Left lung (tissue), 4 donors: ENCODE measurements at regions not wholly inside any gene's neighbourhood (a gene's known extent, or its start where the extent isn't known, plus 50 kb on each side); places are given as distances from the start of the nearest gene placed in this dataset.

Source experiments
- ATAC-seq: fragments of 200-7000 bp; cut with Tn5 transposase; one replicate; pipeline ENCODE4 v1.9.1; 2020; ENCODE audit warnings: moderate library complexity
- DNase-seq, 4 donors: peaks; one replicate each; pipeline ENCODE4 v3.0.0-alpha.2; 2013 to 2020
- H3K27ac ChIP-seq, 2 donors: fragments of 200-600 bp; sonication (generic) in 1 of 2; one replicate each; pipeline versions ENCODE4 v1.5.0 to v1.8.0; 2020 to 2021
- H3K27me3 ChIP-seq, 2 donors: fragments of 200-600 bp; sonication (generic) in 1 of 2; one replicate each; pipeline versions ENCODE4 v1.5.0 to v1.8.0; 2020 to 2021
- H3K36me3 ChIP-seq, 2 donors: fragments of 200-600 bp; sonication (generic) in 1 of 2; one replicate each; pipeline versions ENCODE4 v1.5.0 to v1.8.0; 2020 to 2021
- H3K4me1 ChIP-seq, 2 donors: fragments of 200-600 bp; one replicate each; pipeline ENCODE4 v1.8.0; 2021
- H3K4me3 ChIP-seq, 2 donors: fragments of 200-600 bp; sonication (generic) in 1 of 2; one replicate each; pipeline versions ENCODE4 v1.5.0 to v1.8.0; 2020 to 2021; ENCODE audit warnings: mild to moderate bottlenecking in 1 of 2
- H3K9me3 ChIP-seq, 2 donors: fragments of 200-600 bp; sonication (generic) in 1 of 2; one replicate each; pipeline versions ENCODE4 v1.5.0 to v1.8.0; 2020 to 2021
- CTCF ChIP-seq, 2 donors: fragments of 200-600 bp; sonication (generic) in 1 of 2; IDR thresholded peaks; one replicate each; pipeline versions ENCODE4 v1.5.0 to v1.8.0; 2021; ENCODE audit warnings: antibody characterized with exemption in 2 of 2
- intact Hi-C, 2 donors: fragments of 100-400 bp; cut with DNase I; formaldehyde crosslinking; loops; one replicate each; pipeline versions ENCODE4 v1.11.2 to v1.14.2; 2022
- donor health status: DM: no; HTN: yes; CAD: no.
- donor health status: DM: no; HTN: no; CAD: no.

DNA sequence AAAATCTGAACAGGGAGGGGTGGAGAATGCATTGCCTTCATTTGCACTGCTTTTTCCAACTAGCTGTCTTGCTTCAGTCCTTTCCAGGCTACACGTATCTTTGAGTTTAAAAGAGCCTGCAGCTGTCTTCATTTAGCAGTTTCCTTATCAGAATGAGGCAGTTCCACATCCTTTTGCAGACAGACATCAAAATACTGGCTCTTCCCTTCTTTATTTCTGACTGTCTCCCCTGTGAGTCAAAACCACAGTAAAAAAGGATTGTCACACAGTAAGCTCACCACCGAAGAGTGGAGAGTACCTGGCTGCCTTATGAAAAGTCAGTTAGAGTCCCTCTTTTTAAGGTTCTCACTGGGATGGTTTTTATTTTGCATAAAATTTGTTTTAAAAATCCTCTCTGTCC is 205.5 kb upstream of the CD96 start:
- ATAC-seq, result no peak
- intact Hi-C loops, result no loop called here
- H3K9me3 ChIP-seq, result peaks cover 0 to 12% of the 10 kb centered on the region in 2 donors
- H3K4me1 ChIP-seq, result no peaks in the 10 kb centered on the region
- no peaks in the 10 kb centered on the region for H3K27me3 ChIP-seq
- no peak overlapping the region for H3K27ac ChIP-seq
- no peaks in the 10 kb centered on the region for H3K36me3 ChIP-seq
- no peak overlapping the region for H3K4me3 ChIP-seq
- TF ChIP-seq CTCF (IDR thresholded peaks at IDR 0.05), result no peak
- no peak for DNase-seq

GRCh38 chr3:111338059-111338698 is 203.8 kb upstream of the CD96 start:
- peak in 2 of 4 donors; percentile 30 to 69 for DNase-seq
- peaks cover 0 to 12% of the 10 kb centered on the region in 2 donors for H3K9me3 ChIP-seq
- TF ChIP-seq CTCF (IDR thresholded peaks at IDR 0.05), result peak in 1 of 2 donors; percentile 55
- H3K36me3 ChIP-seq, result no peaks in the 10 kb centered on the region
- intact Hi-C loops, result no loop called here
- H3K4me1 ChIP-seq, result no peaks in the 10 kb centered on the region
- H3K4me3 ChIP-seq, result no peak overlapping the region
- ATAC-seq, result peak; percentile 96
- H3K27me3 ChIP-seq, result no peaks in the 10 kb centered on the region
- no peak overlapping the region for H3K27ac ChIP-seq

GRCh38 chr3:111339017-111339416 is 203.0 kb upstream of the CD96 start:
- Histone ChIP-seq H3K9me3 (peaks cover 0 to 12% of the 10 kb centered on the region in 2 donors), H3K27ac (no peak overlapping the region), H3K4me3 (no peak overlapping the region), H3K36me3 (no peaks in the 10 kb centered on the region), H3K4me1 (no peaks in the 10 kb centered on the region), H3K27me3 (no peaks in the 10 kb centered on the region)
- no peak for ATAC-seq
- intact Hi-C loops, result no loop called here
- TF ChIP-seq CTCF (IDR thresholded peaks at IDR 0.05), result no peak
- no peak for DNase-seq

DNA sequence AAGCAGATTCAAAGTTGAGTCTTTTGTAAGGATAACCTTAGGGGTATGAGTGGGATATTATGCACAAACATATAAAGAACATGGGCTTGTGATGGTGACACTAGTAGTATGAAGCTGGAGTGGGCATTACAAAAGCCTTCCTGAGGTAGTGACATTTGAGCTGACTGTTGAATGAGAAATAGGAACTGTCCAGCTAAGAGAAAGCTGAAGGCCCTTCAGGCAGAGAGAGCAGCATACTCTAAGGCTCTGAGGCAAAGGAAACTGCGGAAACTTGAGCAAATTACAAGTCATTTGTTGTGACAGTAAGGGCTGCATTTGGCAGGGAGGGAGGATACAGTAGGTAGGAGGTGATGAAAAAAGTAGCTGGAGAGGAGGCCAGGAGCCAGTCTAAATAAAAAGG is 190.7 kb upstream of the CD96 start:
- Histone ChIP-seq H3K4me1 (no peaks in the 10 kb centered on the region), H3K36me3 (no peaks in the 10 kb centered on the region), H3K4me3 (no peak overlapping the region), H3K9me3 (peaks cover 0 to 9% of the 10 kb centered on the region in 2 donors), H3K27ac (no peak overlapping the region), H3K27me3 (no peaks in the 10 kb centered on the region)
- no peak for TF ChIP-seq CTCF (IDR thresholded peaks at IDR 0.05)
- DNase-seq (peak in 1 of 4 donors; percentile 10), ATAC-seq (no peak)
- intact Hi-C loops, result no loop called here

DNA sequence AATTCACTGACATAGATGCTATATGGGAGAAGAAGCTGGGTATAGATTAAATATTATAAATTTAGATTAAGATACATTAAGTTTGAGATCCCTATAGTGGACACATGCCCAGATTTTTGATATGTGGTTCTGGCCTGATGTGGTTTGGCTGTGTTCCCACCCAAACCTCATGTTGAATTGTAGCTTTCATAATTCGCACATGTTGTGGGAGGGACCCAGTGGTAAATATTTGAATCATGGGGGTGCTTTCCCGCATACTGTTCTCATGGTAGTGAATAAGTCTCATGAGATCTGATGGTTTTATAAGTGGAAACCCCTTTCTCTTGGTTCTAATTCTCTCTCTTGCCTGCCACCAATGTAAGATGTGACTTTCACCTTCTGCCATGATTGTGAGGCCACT is 189.4 kb upstream of the CD96 start:
- no peaks in the 10 kb centered on the region for H3K36me3 ChIP-seq
- intact Hi-C loops, result no loop called here
- ATAC-seq (no peak), DNase-seq (no peak)
- no peak for TF ChIP-seq CTCF (IDR thresholded peaks at IDR 0.05)
- no peaks in the 10 kb centered on the region for H3K4me1 ChIP-seq
- peaks cover 0 to 4% of the 10 kb centered on the region in 2 donors for H3K9me3 ChIP-seq
- no peak overlapping the region for H3K27ac ChIP-seq
- no peaks in the 10 kb centered on the region for H3K27me3 ChIP-seq
- no peak overlapping the region for H3K4me3 ChIP-seq
